Calu3 (cell line): ENCODE measurements at regions not wholly inside any gene's neighbourhood (a gene's known extent, or its start where the extent isn't known, plus 50 kb on each side); places are given as distances from the start of the nearest gene placed in this dataset.

Experiments used
- BruUV-seq: library from RNA; stranded (reverse); fragments of 400-500 nt; replicated peaks from 2 replicates; lab custom pipeline; 2021; lab: Mats Ljungman, UMichigan
- CTCF ChIA-PET: fragments of 300-600 bp; sonication (Branson Sonifier 250); formaldehyde crosslinking; loops from one replicate; lab custom pipeline; 2022; ENCODE audit warnings: antibody characterized with exemption; lab: Charles Lee
- DNase-seq: peaks from one replicate; pipeline ENCODE4 v3.0.0; 2022
- H3K27ac Mint-ChIP-seq: one replicate; pipeline ENCODE4 v1.8.0; 2022; ENCODE audit warnings: mixed read lengths; ENCODE audit not compliant: unreplicated experiment
- H3K27me3 Mint-ChIP-seq: one replicate; pipeline ENCODE4 v1.8.0; 2022; ENCODE audit warnings: mixed read lengths; ENCODE audit not compliant: unreplicated experiment
- H3K36me3 Mint-ChIP-seq: one replicate; pipeline ENCODE4 v1.8.0; 2022; ENCODE audit warnings: mild to moderate bottlenecking, moderate library complexity, mixed read lengths; ENCODE audit not compliant: insufficient read depth, unreplicated experiment
- H3K4me1 Mint-ChIP-seq: one replicate; pipeline ENCODE4 v1.8.0; 2022; ENCODE audit warnings: mild to moderate bottlenecking, low read depth, mixed read lengths; ENCODE audit not compliant: unreplicated experiment
- H3K4me3 Mint-ChIP-seq: one replicate; pipeline ENCODE4 v1.8.0; 2022; ENCODE audit warnings: mild to moderate bottlenecking, low read depth, moderate library complexity, mixed read lengths; ENCODE audit not compliant: unreplicated experiment
- H3K9me3 Mint-ChIP-seq: one replicate; pipeline ENCODE4 v1.8.0; 2022; ENCODE audit warnings: low read depth, mixed read lengths; ENCODE audit not compliant: unreplicated experiment
- intact Hi-C: fragments of 100-400 bp; cut with micrococcal nuclease; formaldehyde crosslinking; loops from one replicate; pipeline ENCODE4 v1.10.0; 2022; ENCODE audit not compliant: unreplicated experiment
- TF ChIP-seq, protein P1 (sequence below): fragments of 200-600 bp; IDR thresholded peaks from one replicate; pipeline ENCODE4 v1.8.0; 2022; ENCODE audit warnings: antibody characterized with exemption; ENCODE audit not compliant: unreplicated experiment

DNA sequence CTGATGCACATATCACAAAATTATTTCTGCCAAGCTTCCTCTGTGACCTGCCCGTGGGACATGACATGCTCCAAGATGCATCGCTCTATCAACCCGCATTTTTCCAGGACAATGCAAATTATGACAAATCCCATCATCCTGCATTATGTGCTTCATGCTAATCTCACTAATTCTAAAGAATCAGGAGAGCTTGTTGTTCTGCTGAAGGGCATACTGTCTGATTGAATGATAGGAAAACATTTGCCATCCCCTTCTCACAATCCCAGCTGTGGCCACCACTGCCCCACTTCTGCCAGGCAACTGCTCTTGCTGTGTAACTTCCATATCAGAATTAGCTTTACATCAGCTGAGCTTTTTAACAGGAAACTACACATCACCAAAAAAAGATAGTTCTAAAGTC, 203.5 kb upstream of the NANOGP8 start:
- Mint-ChIP-seq H3K27me3 (no peaks in the 10 kb centered on the region), H3K36me3 (no peaks in the 10 kb centered on the region), H3K4me1 (peaks cover 5% of the 10 kb centered on the region), H3K9me3 (no peaks in the 10 kb centered on the region), H3K4me3 (no peak overlapping the region), H3K27ac (no peak overlapping the region)
- DNase-seq: no peak
- intact Hi-C loops: no loop called here
- CTCF ChIA-PET: interaction anchor here (1.3 kb wide), 1 partner anchor 156 kb away, joined by 28 read pairs; no protein-coding TSS in a partner anchor
- TF ChIP-seq, protein P1, sequence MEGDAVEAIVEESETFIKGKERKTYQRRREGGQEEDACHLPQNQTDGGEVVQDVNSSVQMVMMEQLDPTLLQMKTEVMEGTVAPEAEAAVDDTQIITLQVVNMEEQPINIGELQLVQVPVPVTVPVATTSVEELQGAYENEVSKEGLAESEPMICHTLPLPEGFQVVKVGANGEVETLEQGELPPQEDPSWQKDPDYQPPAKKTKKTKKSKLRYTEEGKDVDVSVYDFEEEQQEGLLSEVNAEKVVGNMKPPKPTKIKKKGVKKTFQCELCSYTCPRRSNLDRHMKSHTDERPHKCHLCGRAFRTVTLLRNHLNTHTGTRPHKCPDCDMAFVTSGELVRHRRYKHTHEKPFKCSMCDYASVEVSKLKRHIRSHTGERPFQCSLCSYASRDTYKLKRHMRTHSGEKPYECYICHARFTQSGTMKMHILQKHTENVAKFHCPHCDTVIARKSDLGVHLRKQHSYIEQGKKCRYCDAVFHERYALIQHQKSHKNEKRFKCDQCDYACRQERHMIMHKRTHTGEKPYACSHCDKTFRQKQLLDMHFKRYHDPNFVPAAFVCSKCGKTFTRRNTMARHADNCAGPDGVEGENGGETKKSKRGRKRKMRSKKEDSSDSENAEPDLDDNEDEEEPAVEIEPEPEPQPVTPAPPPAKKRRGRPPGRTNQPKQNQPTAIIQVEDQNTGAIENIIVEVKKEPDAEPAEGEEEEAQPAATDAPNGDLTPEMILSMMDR: no peak
- BruUV-seq: no TSS peak

DNA sequence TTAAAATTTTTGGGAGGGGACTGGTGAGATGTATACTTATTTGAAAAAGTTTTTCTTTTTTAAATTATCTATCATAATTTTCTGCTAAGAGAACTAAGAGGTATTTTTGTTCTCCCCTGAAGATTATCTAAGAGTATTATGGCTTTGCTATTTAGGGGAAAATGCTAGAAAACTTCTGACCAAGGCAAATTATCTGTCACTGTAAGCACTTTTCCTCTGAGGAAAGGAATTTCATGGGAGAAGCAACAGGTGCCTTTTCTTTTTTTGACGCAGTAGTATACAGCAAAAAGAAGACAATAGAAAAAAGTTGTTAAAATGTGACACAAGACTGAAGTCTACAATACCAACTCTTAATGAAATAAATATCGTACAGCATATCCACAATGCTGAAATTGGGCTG, 201.6 kb upstream of the NANOGP8 start:
- no peak overlapping the region for H3K27ac Mint-ChIP-seq
- intact Hi-C loops: no loop called here
- no peak for DNase-seq
- H3K36me3 Mint-ChIP-seq: no peaks in the 10 kb centered on the region
- CTCF ChIA-PET: no interaction called here
- no TSS peak for BruUV-seq
- TF ChIP-seq, protein P1: no peak
- H3K4me3 Mint-ChIP-seq: no peak overlapping the region
- H3K4me1 Mint-ChIP-seq: no peaks in the 10 kb centered on the region
- peaks cover 4% of the 10 kb centered on the region for H3K9me3 Mint-ChIP-seq
- no peaks in the 10 kb centered on the region for H3K27me3 Mint-ChIP-seq

DNA sequence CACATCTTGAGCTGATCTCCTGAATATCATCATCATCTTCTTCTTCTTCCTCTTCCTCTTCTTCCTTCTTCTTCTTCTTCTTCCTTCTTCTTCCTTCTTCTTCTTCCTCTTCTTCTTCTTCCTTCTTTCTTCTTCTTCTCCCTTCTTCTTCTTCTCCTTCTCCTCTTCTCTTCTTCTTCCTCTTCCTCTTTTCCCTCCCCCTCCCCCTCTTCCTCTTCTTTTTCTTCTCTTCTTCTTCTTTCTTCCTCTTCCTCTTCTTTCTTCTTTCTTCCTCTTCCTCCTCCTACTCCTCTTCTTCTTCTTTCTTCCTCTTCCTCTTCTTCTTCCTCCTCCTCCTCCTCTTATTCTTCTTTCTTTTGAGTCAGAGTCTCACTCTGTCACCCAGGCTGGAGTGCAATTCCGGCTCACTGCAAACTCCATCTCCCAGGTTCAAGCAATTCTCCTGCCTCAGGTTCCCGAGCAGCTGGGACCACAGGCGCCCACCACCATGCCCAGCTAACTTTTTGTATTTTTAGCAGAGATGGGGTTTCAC, 197.9 kb upstream of the NANOGP8 start:
- H3K4me3 Mint-ChIP-seq: no peak overlapping the region
- intact Hi-C loops: no loop called here
- no peak for DNase-seq
- H3K27me3 Mint-ChIP-seq: no peaks in the 10 kb centered on the region
- no TSS peak for BruUV-seq
- TF ChIP-seq, protein P1: no peak
- peaks cover 4% of the 10 kb centered on the region for H3K9me3 Mint-ChIP-seq
- CTCF ChIA-PET: no interaction called here
- no peak overlapping the region for H3K27ac Mint-ChIP-seq
- H3K4me1 Mint-ChIP-seq: no peaks in the 10 kb centered on the region
- H3K36me3 Mint-ChIP-seq: no peaks in the 10 kb centered on the region

DNA sequence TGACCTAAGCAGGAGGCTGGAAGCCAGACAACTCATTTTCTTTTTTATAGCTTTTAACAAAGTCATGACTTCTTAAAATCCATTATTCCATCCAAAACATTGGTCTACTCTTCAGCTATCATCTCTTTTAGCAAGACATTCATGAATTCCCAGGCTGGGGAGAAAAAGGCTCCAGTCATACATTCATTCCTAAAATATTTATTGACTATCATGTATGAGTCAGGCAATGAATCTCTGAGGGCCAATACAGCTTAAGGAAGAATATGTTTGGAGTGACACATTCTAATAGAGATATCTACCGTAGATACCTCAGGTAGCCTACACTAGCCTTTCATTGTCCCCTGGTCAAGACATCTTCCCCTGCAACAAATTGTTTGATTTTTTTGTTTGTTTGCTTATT, 196.4 kb upstream of the NANOGP8 start:
- H3K9me3 Mint-ChIP-seq: peaks cover 4% of the 10 kb centered on the region
- no peaks in the 10 kb centered on the region for H3K36me3 Mint-ChIP-seq
- CTCF ChIA-PET: no interaction called here
- H3K27me3 Mint-ChIP-seq: no peaks in the 10 kb centered on the region
- intact Hi-C loops: no loop called here
- no peak overlapping the region for H3K27ac Mint-ChIP-seq
- no TSS peak for BruUV-seq
- H3K4me1 Mint-ChIP-seq: no peaks in the 10 kb centered on the region
- TF ChIP-seq, protein P1: no peak
- no peak for DNase-seq
- no peak overlapping the region for H3K4me3 Mint-ChIP-seq
